ENCODE measurements at regions not wholly inside any gene's neighbourhood (a gene's known extent, or its start where the extent isn't known, plus 50 kb on each side); places are given as distances from the start of the nearest gene placed in this dataset.

DNA sequence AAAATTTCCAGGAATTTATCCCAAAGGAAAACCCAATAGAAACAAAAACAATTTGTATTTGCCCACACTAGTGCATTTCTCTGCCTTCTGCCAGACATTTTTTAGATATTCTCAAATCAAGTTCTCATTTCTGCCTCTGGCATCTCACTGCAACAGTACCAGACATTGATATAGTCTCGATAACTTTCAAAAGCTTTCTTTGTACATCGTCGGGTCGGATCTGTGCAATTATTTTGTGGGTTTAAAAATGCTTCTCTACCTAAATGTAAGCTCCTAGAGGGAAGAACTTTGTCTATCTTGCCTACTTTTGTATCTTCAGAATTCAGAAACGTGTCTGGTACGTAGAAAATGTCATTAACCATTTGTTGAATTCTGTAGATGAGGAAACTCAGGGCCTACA lies 125.5 kb upstream of the LIFR start:
- H2AFZ ChIP-seq (ENCODE audit: low read length) = no peak overlapping the region
- no peaks in the 10 kb centered on the region for H3K27me3 Mint-ChIP-seq (ENCODE audit: low read depth)
- no peak overlapping the region for H2BK5ac ChIP-seq (ENCODE audit: insufficient read length, low read length)
- H3K4ac ChIP-seq (ENCODE audit: low read depth, low read length) = no peak overlapping the region
- no peak overlapping the region for H2BK120ac ChIP-seq (ENCODE audit: low read depth, low read length, poor library complexity, severe bottlenecking)
- H3K18ac ChIP-seq (ENCODE audit: insufficient read length, low read depth, low read length) = no peak overlapping the region
- H3K79me2 ChIP-seq (ENCODE audit: insufficient read depth, low read length) = no peaks in the 10 kb centered on the region
- H3K36me3 Mint-ChIP-seq (ENCODE audit: insufficient read depth in 1 of 3, low read depth in 3 of 3) = no peaks in the 10 kb centered on the region
- H3K4me3 Mint-ChIP-seq = no peak overlapping the region
- H2BK15ac ChIP-seq (ENCODE audit: low read depth, low read length) = no peak overlapping the region
- WGBS (ENCODE audit: extremely low coverage, insufficient read length, low lambda C conversion rate) = no CpG with 5 or more reads among the region's 6 CpGs
- H3K9me3 Mint-ChIP-seq = no peaks in the 10 kb centered on the region
- H3K9me3 ChIP-seq (ENCODE audit: control insufficient read depth, low read depth, low read length) = no peaks in the 10 kb centered on the region
- no peak for DNase-seq
- H2BK20ac ChIP-seq (ENCODE audit: low read depth, low read length, poor library complexity, severe bottlenecking) = no peak overlapping the region
- no peaks in the 10 kb centered on the region for H3K23me2 ChIP-seq (ENCODE audit: insufficient read length, low read depth, low read length, poor library complexity, severe bottlenecking)
- H2BK12ac ChIP-seq (ENCODE audit: insufficient read length, low read depth, low read length) = no peak overlapping the region
- no peak overlapping the region for H2AK5ac ChIP-seq (ENCODE audit: insufficient read length, low read length)
- H3K9ac ChIP-seq (ENCODE audit: extremely low read depth, insufficient read length, low read length) = no peak overlapping the region
- no peak overlapping the region for H3K56ac ChIP-seq (ENCODE audit: insufficient read length, low read depth, low read length)
- H4K5ac ChIP-seq (ENCODE audit: insufficient read length, low read depth, low read length) = no peak overlapping the region
- H3K23ac ChIP-seq (ENCODE audit: insufficient read length, low read depth, low read length) = no peak overlapping the region
- no peaks in the 10 kb centered on the region for H3K79me1 ChIP-seq (ENCODE audit: insufficient read depth, low read depth, low read length, poor library complexity, severe bottlenecking)
- no peak overlapping the region for H3K27ac ChIP-seq (ENCODE audit: insufficient read length, low read depth, low read length)
- no peak overlapping the region for H3T11ph ChIP-seq (ENCODE audit: low read length)
- no peak overlapping the region for H4K8ac ChIP-seq (replicated peaks; ENCODE audit: insufficient read length, low read depth, low read length)
- H4K91ac ChIP-seq (ENCODE audit: insufficient read length, low read depth, low read length) = no peak overlapping the region
- H3K4me1 Mint-ChIP-seq = no peaks in the 10 kb centered on the region
- H3K27ac Mint-ChIP-seq = no peak overlapping the region
- H3K14ac ChIP-seq (ENCODE audit: insufficient read depth, low read length) = no peak overlapping the region
- no peak for TF ChIP-seq CTCF (conservative IDR thresholded peaks at IDR 0.05)
- no peaks in the 10 kb centered on the region for H3K27me3 ChIP-seq (ENCODE audit: insufficient read depth, low read length)
- no peak overlapping the region for H3K4me2 ChIP-seq (ENCODE audit: insufficient read depth, insufficient read length, low read length)
- no peaks in the 10 kb centered on the region for H3K4me1 ChIP-seq (ENCODE audit: insufficient read depth, low read length)
- no peaks in the 10 kb centered on the region for H4K20me1 ChIP-seq (ENCODE audit: control insufficient read depth, insufficient read depth, insufficient read length)

Data from H9 (cell line).